ENCODE measurements at regions not wholly inside any gene's neighbourhood (a gene's known extent, or its start where the extent isn't known, plus 50 kb on each side); places are given as distances from the start of the nearest gene placed in this dataset.

DNA sequence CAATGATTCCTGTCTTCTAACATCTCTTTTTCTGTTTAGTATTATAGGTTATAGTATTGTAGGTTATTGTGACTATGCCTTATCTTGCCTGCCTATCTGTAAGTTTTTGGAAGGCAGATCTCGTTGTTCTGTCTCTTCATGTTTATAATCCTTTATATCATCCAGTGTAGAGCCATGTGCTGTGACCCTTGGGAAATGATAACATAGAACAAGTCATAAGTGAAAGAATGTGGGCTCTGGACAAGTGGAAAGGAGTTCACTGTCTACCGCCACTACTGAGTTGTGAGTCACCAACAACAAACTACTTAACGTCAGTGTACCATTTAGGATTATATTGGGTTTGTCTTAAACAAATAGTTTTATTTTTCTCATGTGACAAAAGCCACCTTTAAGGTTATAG lies 139.3 kb downstream of the LYPLAL1 start:
- H3K4me1 ChIP-seq (ENCODE audit: insufficient read depth, low read length, poor library complexity, severe bottlenecking): no peaks in the 10 kb centered on the region
- TF ChIP-seq, protein P1, sequence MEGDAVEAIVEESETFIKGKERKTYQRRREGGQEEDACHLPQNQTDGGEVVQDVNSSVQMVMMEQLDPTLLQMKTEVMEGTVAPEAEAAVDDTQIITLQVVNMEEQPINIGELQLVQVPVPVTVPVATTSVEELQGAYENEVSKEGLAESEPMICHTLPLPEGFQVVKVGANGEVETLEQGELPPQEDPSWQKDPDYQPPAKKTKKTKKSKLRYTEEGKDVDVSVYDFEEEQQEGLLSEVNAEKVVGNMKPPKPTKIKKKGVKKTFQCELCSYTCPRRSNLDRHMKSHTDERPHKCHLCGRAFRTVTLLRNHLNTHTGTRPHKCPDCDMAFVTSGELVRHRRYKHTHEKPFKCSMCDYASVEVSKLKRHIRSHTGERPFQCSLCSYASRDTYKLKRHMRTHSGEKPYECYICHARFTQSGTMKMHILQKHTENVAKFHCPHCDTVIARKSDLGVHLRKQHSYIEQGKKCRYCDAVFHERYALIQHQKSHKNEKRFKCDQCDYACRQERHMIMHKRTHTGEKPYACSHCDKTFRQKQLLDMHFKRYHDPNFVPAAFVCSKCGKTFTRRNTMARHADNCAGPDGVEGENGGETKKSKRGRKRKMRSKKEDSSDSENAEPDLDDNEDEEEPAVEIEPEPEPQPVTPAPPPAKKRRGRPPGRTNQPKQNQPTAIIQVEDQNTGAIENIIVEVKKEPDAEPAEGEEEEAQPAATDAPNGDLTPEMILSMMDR (conservative IDR thresholded peaks at IDR 0.05; ENCODE audit: low read length): no peak
- no peak for TF ChIP-seq EZH2phosphoT487 (IDR thresholded peaks at IDR 0.05; ENCODE audit: borderline replicate concordance, low read depth, low read length)
- H4K20me1 ChIP-seq (ENCODE audit: insufficient read depth, low read length): no peaks in the 10 kb centered on the region
- ChIA-PET POLR2A (no interaction called here), CTCF (ENCODE audit: unreplicated experiment) (no interaction called here)
- no peak for DNase-seq (ENCODE audit: low spot score)
- H3K36me3 ChIP-seq (ENCODE audit: insufficient read depth, low read length): no peaks in the 10 kb centered on the region
- no peak overlapping the region for H3K27ac ChIP-seq (ENCODE audit: low read depth, low read length, poor library complexity, severe bottlenecking)
- no peak overlapping the region for H3K4me3 ChIP-seq (ENCODE audit: low read depth, low read length, poor library complexity, severe bottlenecking)
- no TSS peak for BruUV-seq (replicated peaks)
- 0 out of 2 replicates have a peak, but pooled peaks cover 3% of the 10 kb centered on the region for H3K9me3 ChIP-seq (ENCODE audit: low read length)
- intact Hi-C loops (cut with micrococcal nuclease; ENCODE audit: unreplicated experiment): no loop called here
- H2AFZ ChIP-seq (ENCODE audit: low read length): no peak overlapping the region
- no peaks in the 10 kb centered on the region for H3K9me2 ChIP-seq (ENCODE audit: insufficient read depth, low read length)
- no peaks in the 10 kb centered on the region for H3K79me2 ChIP-seq (ENCODE audit: insufficient read depth, low read depth, low read length)
- no peak overlapping the region for H3K4me2 ChIP-seq (ENCODE audit: low read length)

DNA sequence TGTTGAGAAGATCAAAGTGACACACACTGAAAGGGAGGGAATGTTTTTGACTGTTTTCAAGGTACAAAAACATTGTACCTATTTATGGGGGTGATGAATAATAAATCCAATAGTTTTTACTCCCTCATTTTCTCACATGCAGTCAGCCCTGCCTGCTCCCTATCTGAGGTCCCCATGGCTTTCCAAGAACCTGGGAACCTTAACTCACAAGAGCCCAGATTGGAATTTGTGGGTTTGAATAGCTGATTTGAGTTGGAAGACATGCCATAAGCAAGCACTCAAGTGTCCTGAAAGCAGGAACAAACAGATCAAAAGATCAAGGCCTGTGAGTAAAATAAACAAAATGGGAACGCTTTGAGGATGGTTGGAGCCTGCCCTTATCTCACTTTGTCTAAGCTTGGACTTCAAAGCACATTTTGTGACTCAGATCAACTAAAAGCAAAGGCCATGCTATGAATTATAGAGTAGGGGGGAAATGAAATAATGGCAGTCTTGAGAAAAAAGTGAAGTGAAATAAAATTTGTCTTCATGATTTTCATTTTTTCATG lies 136.6 kb downstream of the LYPLAL1 start:
- Histone ChIP-seq H3K4me3 (ENCODE audit: low read depth, low read length, poor library complexity, severe bottlenecking) (no peak overlapping the region), H3K4me1 (ENCODE audit: insufficient read depth, low read length, poor library complexity, severe bottlenecking) (no peaks in the 10 kb centered on the region), H3K36me3 (ENCODE audit: insufficient read depth, low read length) (no peaks in the 10 kb centered on the region), H3K27ac (ENCODE audit: low read depth, low read length, poor library complexity, severe bottlenecking) (no peak overlapping the region), H3K9me3 (ENCODE audit: low read length) (no peaks in the 10 kb centered on the region), H3K4me2 (ENCODE audit: low read length) (no peak overlapping the region), H3K79me2 (ENCODE audit: insufficient read depth, low read depth, low read length) (no peaks in the 10 kb centered on the region), H2AFZ (ENCODE audit: low read length) (no peak overlapping the region), H3K9me2 (ENCODE audit: insufficient read depth, low read length) (no peaks in the 10 kb centered on the region), H4K20me1 (ENCODE audit: insufficient read depth, low read length) (no peaks in the 10 kb centered on the region)
- no peak for TF ChIP-seq EZH2phosphoT487 (IDR thresholded peaks at IDR 0.05; ENCODE audit: borderline replicate concordance, low read depth, low read length)
- TF ChIP-seq, protein P1 (conservative IDR thresholded peaks at IDR 0.05; ENCODE audit: low read length): no peak
- ChIA-PET POLR2A (no interaction called here), CTCF (ENCODE audit: unreplicated experiment) (no interaction called here)
- no peak for DNase-seq (ENCODE audit: low spot score)
- BruUV-seq (replicated peaks): no TSS peak
- intact Hi-C loops (cut with micrococcal nuclease; ENCODE audit: unreplicated experiment): no loop called here

DNA sequence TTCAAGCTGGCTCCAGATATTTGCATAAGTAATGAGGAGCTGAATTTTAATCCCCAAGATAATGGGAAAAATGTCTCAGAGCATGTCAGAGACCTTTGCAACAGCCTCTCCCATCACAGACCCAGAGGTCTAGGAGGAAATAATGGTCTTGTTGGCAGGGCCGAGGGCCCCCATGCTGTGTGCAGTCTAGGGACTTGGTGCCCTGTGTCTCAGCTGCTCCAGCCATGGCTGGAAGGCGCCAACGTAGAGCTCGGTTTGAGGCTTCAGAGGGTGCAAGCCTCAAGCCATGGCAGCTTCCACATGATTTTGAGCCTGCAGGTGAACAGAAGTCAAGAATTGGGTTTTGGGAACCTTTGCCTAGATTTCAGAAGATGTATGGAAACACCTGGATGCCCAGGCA lies 134.7 kb downstream of the LYPLAL1 start:
- no peak for DNase-seq (ENCODE audit: low spot score)
- POLR2A ChIA-PET: no interaction called here
- H3K36me3 ChIP-seq (ENCODE audit: insufficient read depth, low read length): no peaks in the 10 kb centered on the region
- H3K9me3 ChIP-seq (ENCODE audit: low read length): no peaks in the 10 kb centered on the region
- no peaks in the 10 kb centered on the region for H3K9me2 ChIP-seq (ENCODE audit: insufficient read depth, low read length)
- H3K4me3 ChIP-seq (ENCODE audit: low read depth, low read length, poor library complexity, severe bottlenecking): no peak overlapping the region
- TF ChIP-seq, protein P1 (conservative IDR thresholded peaks at IDR 0.05; ENCODE audit: low read length): no peak
- no peak for TF ChIP-seq EZH2phosphoT487 (IDR thresholded peaks at IDR 0.05; ENCODE audit: borderline replicate concordance, low read depth, low read length)
- H3K4me1 ChIP-seq (ENCODE audit: insufficient read depth, low read length, poor library complexity, severe bottlenecking): no peaks in the 10 kb centered on the region
- no peaks in the 10 kb centered on the region for H4K20me1 ChIP-seq (ENCODE audit: insufficient read depth, low read length)
- H3K79me2 ChIP-seq (ENCODE audit: insufficient read depth, low read depth, low read length): no peaks in the 10 kb centered on the region
- no peak overlapping the region for H3K27ac ChIP-seq (ENCODE audit: low read depth, low read length, poor library complexity, severe bottlenecking)
- intact Hi-C loops (cut with micrococcal nuclease; ENCODE audit: unreplicated experiment): no loop called here
- H2AFZ ChIP-seq (ENCODE audit: low read length): no peak overlapping the region
- no peak overlapping the region for H3K4me2 ChIP-seq (ENCODE audit: low read length)
- CTCF ChIA-PET (ENCODE audit: unreplicated experiment): no interaction called here
- no TSS peak for BruUV-seq (replicated peaks)
